Right lobe of liver (tissue), 6 donors: ENCODE measurements at regions not wholly inside any gene's neighbourhood (a gene's known extent, or its start where the extent isn't known, plus 50 kb on each side); places are given as distances from the start of the nearest gene placed in this dataset.

Experiments
- ATAC-seq, 4 donors: fragments of 200-7000 bp; cut with Tn5 transposase; one replicate each; pipeline ENCODE4 v1.9.1; 2020; ENCODE audit warnings: mild to moderate bottlenecking in 4 of 4, moderate library complexity in 4 of 4
- DNase-seq, 3 donors: peaks; one replicate each; pipeline ENCODE4 v3.0.0-alpha.2; 2020
- H3K27ac ChIP-seq, 3 donors: fragments of 200-600 bp; one replicate each; pipeline ENCODE4 v1.8.0; 2022
- H3K27me3 ChIP-seq, 2 donors: fragments of 200-600 bp; one replicate each; pipeline ENCODE4 v1.8.0; 2022
- H3K36me3 ChIP-seq, 4 donors: fragments of 200-600 bp; sonication (generic) in 1 of 4; one replicate each; pipeline versions ENCODE4 v1.5.1 to v1.8.0; 2017 to 2022; ENCODE audit warnings: control low read depth in 1 of 4
- H3K4me1 ChIP-seq, 4 donors: fragments of 200-600 bp; sonication (generic) in 1 of 4; one replicate each; pipeline versions ENCODE4 v1.5.1 to v1.8.0; 2017 to 2022; ENCODE audit warnings: control low read depth in 1 of 4
- H3K4me3 ChIP-seq, 3 donors: fragments of 200-600 bp; one replicate each; pipeline ENCODE4 v1.8.0; 2022
- H3K9me3 ChIP-seq, 4 donors: fragments of 200-600 bp; sonication (generic) in 1 of 4; one replicate each; pipeline versions ENCODE4 v1.5.1 to v1.8.0; 2017 to 2022; ENCODE audit warnings: control low read depth in 1 of 4
- POLR2A ChIP-seq: fragments of 450-650 bp; IDR thresholded peaks from one replicate; pipeline ENCODE4 v1.6.1; 2017; ENCODE audit warnings: antibody characterized with exemption, mild to moderate bottlenecking
- WGBS: methylation state at CpG from one replicate; pipeline ENCODE4 v1.1.6; 2018; ENCODE audit warnings: low coverage, low lambda C conversion rate; ENCODE audit not compliant: insufficient coverage; ENCODE audit errors: missing lambda C conversion rate; 5-methylcytosine and 5-hydroxymethylcytosine counted together
- intact Hi-C, 2 donors: fragments of 100-400 bp; cut with DNase I; formaldehyde crosslinking; loops; one replicate each; pipeline versions ENCODE4 v1.11.2 to v1.14.1; 2022
- TF ChIP-seq, protein P1 (sequence below), 4 donors: fragments of 200-600 bp in 3 of 4; fragments of 450-650 bp in 1 of 4; IDR thresholded peaks; one replicate each; pipeline versions ENCODE4 v1.5.1 to v1.8.0; 2016 to 2022; ENCODE audit warnings: antibody characterized with exemption in 4 of 4, mild to moderate bottlenecking in 2 of 4
- donor health status: DM: no; HTN: yes; CAD: no.
- donor health status: DM: no; HTN: no; CAD: no.
- donor health status: DM: no; HTN: no; CAD: no.
- donor health status: DM: no; HTN: yes; CAD: no.
- donor health status: DM: no; HTN: yes; CAD: no.

DNA sequence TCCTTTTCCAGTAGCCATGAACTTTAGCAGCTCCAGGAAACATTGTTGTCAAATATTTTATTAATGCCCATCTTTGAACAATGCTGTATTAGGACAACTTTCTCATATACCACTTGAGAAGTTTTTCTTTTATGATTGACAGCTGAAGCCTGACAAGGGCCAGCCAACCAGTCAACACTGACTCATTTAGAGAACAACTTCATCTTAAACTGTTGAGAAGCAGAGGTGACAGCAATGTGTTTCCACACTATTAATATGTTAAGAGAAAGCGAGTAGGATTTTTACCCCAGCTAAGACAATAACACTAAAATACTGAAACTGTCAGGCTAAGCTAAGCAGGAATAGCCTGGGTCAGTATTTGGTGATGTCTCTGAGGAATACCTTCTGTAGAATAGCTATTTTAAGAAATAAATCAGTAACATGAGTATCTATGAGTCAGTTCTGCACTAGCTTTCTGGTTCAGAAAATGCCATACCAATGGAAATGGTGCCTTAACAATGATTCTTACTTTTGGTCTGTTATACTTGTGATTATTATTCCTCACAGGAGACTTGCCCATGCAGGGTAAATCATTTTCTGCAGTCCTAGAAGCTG is 168.8 kb upstream of the POT1 start:
- ATAC-seq (no peak), DNase-seq (no peak)
- TF ChIP-seq POLR2A = no peak
- TF ChIP-seq, protein P1, sequence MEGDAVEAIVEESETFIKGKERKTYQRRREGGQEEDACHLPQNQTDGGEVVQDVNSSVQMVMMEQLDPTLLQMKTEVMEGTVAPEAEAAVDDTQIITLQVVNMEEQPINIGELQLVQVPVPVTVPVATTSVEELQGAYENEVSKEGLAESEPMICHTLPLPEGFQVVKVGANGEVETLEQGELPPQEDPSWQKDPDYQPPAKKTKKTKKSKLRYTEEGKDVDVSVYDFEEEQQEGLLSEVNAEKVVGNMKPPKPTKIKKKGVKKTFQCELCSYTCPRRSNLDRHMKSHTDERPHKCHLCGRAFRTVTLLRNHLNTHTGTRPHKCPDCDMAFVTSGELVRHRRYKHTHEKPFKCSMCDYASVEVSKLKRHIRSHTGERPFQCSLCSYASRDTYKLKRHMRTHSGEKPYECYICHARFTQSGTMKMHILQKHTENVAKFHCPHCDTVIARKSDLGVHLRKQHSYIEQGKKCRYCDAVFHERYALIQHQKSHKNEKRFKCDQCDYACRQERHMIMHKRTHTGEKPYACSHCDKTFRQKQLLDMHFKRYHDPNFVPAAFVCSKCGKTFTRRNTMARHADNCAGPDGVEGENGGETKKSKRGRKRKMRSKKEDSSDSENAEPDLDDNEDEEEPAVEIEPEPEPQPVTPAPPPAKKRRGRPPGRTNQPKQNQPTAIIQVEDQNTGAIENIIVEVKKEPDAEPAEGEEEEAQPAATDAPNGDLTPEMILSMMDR (IDR thresholded peaks at IDR 0.05) = no peak
- no peaks in the 10 kb centered on the region for H3K27me3 ChIP-seq
- WGBS = 67% methylated on average over 1 of the region's 1 CpG
- no peaks in the 10 kb centered on the region for H3K4me1 ChIP-seq
- no peaks in the 10 kb centered on the region for H3K9me3 ChIP-seq
- H3K27ac ChIP-seq = no peak overlapping the region
- intact Hi-C loops = no loop called here
- no peaks in the 10 kb centered on the region for H3K36me3 ChIP-seq
- no peak overlapping the region for H3K4me3 ChIP-seq

DNA sequence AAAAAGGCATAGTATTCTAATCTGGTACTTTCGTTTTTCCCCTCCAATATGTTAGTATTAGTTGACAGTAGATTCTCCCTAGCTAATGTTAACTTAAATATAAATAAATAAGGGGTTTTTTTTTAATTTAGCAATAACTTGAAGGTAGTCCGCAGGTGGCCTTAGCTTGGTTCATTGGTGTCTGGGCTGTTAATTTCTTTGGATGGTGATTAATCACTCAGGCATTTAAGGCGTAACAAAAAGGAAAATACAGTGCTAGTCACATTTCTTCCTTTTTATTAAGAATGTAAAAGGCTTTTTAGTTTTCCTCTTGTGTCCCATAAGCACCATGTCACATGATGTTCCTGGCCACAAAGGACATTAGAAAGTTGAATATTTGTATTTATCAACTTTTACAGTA is 161.0 kb upstream of the POT1 start:
- H3K27me3 ChIP-seq = no peaks in the 10 kb centered on the region
- no peak for ATAC-seq
- H3K9me3 ChIP-seq = no peaks in the 10 kb centered on the region
- intact Hi-C loops = no loop called here
- no peak overlapping the region for H3K4me3 ChIP-seq
- H3K27ac ChIP-seq = no peak overlapping the region
- no peak for DNase-seq
- H3K36me3 ChIP-seq = no peaks in the 10 kb centered on the region
- WGBS = 67% methylated on average over 3 of the region's 3 CpGs
- TF ChIP-seq, protein P1 (IDR thresholded peaks at IDR 0.05) = no peak
- no peak for TF ChIP-seq POLR2A
- H3K4me1 ChIP-seq = no peaks in the 10 kb centered on the region

DNA sequence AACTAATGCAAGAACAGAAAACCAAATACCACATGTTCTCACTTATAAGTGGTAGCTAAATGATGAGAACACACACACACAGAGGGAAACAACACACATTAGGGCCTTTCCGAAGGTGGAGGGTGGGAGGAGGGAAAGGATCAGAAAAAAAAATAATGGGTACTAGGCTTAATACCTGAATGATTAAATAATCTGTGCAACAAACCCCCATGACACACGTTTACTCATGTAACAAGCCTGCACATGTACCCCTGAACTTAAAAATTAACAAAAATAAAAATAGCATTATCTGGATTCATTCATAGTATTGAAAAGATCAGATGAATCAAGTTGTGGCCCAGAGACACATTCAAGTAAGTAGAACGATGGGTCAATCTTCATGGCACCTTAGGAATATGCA is 159.5 kb upstream of the POT1 start:
- H3K27me3 ChIP-seq = no peaks in the 10 kb centered on the region
- H3K4me1 ChIP-seq = no peaks in the 10 kb centered on the region

DNA sequence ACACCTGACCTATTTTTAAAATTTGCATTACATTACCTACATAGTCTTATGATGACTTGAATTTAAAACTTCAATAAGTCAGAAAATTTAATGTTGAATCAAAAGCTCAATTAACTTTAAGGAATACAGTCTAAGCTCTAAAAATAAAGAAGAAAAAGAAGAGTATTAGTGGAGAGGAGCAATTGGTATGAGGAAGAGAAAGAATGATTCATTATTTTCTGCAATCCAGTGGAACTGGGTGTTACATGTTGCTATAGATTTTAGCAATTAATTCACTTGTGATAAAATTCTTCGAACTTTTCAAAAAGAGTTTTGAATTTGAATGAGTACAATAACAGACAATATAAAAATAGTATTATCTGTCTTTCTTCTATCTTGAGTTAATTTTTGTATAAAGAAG is 158.9 kb upstream of the POT1 start:
- H3K27ac ChIP-seq = no peak overlapping the region
- H3K4me3 ChIP-seq = no peak overlapping the region
- 65% methylated on average over 1 of the region's 1 CpG for WGBS
- H3K27me3 ChIP-seq = no peaks in the 10 kb centered on the region
- H3K9me3 ChIP-seq = no peaks in the 10 kb centered on the region
- intact Hi-C loops = no loop called here
- no peak for ATAC-seq
- no peak for DNase-seq
- TF ChIP-seq POLR2A = no peak
- TF ChIP-seq, protein P1 (IDR thresholded peaks at IDR 0.05) = no peak
- H3K36me3 ChIP-seq = no peaks in the 10 kb centered on the region
- no peaks in the 10 kb centered on the region for H3K4me1 ChIP-seq

More for the DNA sequence above, 159.5 kb upstream of the POT1 start:
- 57% methylated on average over 3 of the region's 3 CpGs for WGBS
- H3K36me3 ChIP-seq = no peaks in the 10 kb centered on the region
- DNase-seq (no peak), ATAC-seq (no peak)
- H3K4me3 ChIP-seq = no peak overlapping the region
- intact Hi-C loops = no loop called here
- H3K9me3 ChIP-seq = no peaks in the 10 kb centered on the region
- TF ChIP-seq, protein P1 (IDR thresholded peaks at IDR 0.05) = no peak
- TF ChIP-seq POLR2A = no peak
- no peak overlapping the region for H3K27ac ChIP-seq

DNA sequence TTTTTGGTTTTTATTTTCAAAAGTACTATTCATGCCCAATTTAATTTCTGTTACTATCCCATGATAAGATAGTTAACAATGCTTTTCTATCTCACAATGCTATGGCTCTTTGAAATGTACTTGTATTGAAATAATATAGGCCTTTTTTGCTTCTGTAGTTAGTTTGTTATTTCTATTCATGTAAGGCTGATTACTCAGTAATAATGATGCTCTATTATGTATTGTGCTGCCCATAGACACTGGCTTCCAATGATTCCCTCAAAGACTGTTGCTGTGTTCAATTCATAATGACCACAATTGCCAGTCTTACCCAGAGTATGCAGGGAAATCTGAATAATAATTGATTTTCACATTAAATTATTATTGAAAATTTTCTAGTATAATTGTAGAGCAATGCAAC is 155.5 kb upstream of the POT1 start:
- H3K36me3 ChIP-seq = no peaks in the 10 kb centered on the region
- H3K27me3 ChIP-seq = no peaks in the 10 kb centered on the region
- no peak for DNase-seq
- H3K4me1 ChIP-seq = no peaks in the 10 kb centered on the region
- no peaks in the 10 kb centered on the region for H3K9me3 ChIP-seq
- H3K27ac ChIP-seq = no peak overlapping the region
- no peak for TF ChIP-seq POLR2A
- TF ChIP-seq, protein P1 (IDR thresholded peaks at IDR 0.05) = no peak
- ATAC-seq = no peak
- intact Hi-C loops = no loop called here
- no peak overlapping the region for H3K4me3 ChIP-seq
